WI38 (cell line): ENCODE measurements at regions not wholly inside any gene's neighbourhood (a gene's known extent, or its start where the extent isn't known, plus 50 kb on each side); places are given as distances from the start of the nearest gene placed in this dataset.

Experiments used
- H3K4me3 ChIP-seq: 2 replicates; pipeline ENCODE4 v1.5.1; 2011; ENCODE audit warnings: low read depth, mild to moderate bottlenecking, control low read depth, low read length
- CTCF ChIP-seq: IDR thresholded peaks from 2 replicates; pipeline ENCODE4 v1.5.1; 2012; ENCODE audit warnings: low read depth, mild to moderate bottlenecking, control low read depth, low read length

- H3K4me3 ChIP-seq, result no peak overlapping the region
- TF ChIP-seq CTCF, result no peak
Observed at GRCh38 chr2:216308576-216308975, 63.7 kb downstream of the MARCHF4 start.

- H3K4me3 ChIP-seq, result no peak overlapping the region
Observed at GRCh38 chr2:216307496-216307895, 64.8 kb downstream of the MARCHF4 start.

GRCh38 chr2:216306868-216307267 lies 65.4 kb downstream of the MARCHF4 start:
- TF ChIP-seq CTCF, result no peak
- no peak overlapping the region for H3K4me3 ChIP-seq

More at GRCh38 chr2:216307496-216307895, 64.8 kb downstream of the MARCHF4 start:
- no peak for TF ChIP-seq CTCF

GRCh38 chr2:216305574-216305973 lies 66.7 kb downstream of the MARCHF4 start:
- no peak overlapping the region for H3K4me3 ChIP-seq
- no peak for TF ChIP-seq CTCF

- no peak for TF ChIP-seq CTCF
- no peak overlapping the region for H3K4me3 ChIP-seq
Observed at GRCh38 chr2:216302981-216303676, 69.2 kb downstream of the MARCHF4 start.

- no peak for TF ChIP-seq CTCF
- no peak overlapping the region for H3K4me3 ChIP-seq
Observed at GRCh38 chr2:216300906-216301305, 71.4 kb downstream of the MARCHF4 start.

- no peak overlapping the region for H3K4me3 ChIP-seq
- TF ChIP-seq CTCF, result no peak
Observed at GRCh38 chr2:216299588-216299987, 72.7 kb downstream of the MARCHF4 start.
